ENCODE measurements at regions not wholly inside any gene's neighbourhood (a gene's known extent, or its start where the extent isn't known, plus 50 kb on each side); places are given as distances from the start of the nearest gene placed in this dataset.

DNA sequence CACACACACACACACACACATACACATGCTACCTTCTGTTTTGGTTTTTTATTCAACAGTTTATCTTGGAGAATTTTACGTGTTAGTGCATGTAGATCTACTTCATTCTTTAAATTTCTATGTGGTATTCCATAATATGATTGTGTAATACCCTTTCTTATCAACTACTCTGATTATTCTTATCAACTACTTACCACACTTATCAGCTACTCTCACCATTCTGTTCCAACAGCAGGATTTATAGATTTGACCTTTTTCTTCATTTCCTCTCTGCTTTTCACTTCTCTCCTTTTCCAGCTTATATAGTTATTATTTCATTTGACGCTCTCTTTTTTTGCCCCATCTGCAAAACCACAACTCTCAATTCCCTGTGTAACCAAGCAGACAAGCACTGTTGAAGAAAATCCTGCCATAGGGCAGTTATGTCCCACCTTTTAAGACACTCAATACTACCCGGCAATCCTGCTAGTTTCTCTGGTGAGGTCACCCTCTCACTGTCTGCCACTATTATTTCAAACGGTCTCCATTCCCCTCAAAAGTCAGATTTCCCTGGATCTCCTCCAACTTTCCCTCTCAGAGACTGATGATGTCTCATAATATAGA, 56.9 kb upstream of the SATB1 start:
- no TSS peak for BruUV-seq (replicated peaks)
- CTCF ChIA-PET: no interaction called here

DNA sequence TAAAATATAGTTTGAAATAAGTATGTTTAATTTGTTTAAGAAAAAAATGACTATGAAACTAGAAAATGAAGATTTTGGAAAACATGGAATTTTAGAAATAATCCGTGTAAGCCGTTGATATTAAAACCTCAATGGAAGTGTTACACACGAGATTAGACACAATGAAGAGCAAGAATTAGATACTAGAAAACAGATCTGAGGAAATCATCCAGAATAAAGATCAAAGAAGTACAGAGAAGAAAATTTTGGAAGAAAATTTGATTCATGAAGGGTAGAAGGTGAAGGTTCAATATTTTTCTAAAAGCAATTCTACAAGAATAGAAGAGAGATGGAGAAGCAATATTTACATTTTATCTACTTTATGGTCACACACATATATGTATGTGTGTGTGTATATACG, 52.5 kb upstream of the SATB1 start:
- Histone ChIP-seq H3K79me2 (ENCODE audit: low read depth) (no peaks in the 10 kb centered on the region), H3K4me3 (no peak overlapping the region), H3K9me2 (ENCODE audit: insufficient read depth) (peaks cover 3% of the 10 kb centered on the region; the same call in 1 of the 2 replicates), H2AFZ (no peak overlapping the region), H3K36me3 (ENCODE audit: low read depth) (no peaks in the 10 kb centered on the region), H3K27me3 (ENCODE audit: insufficient read depth, low read depth) (no peaks in the 10 kb centered on the region), H3K4me2 (no peak overlapping the region), H3K9me3 (ENCODE audit: insufficient read depth, low read depth) (no peaks in the 10 kb centered on the region), H3K27ac (no peak overlapping the region), H3K4me1 (replicated peaks; ENCODE audit: insufficient read depth) (no peaks in the 10 kb centered on the region), H3F3A (ENCODE audit: insufficient read depth, low read depth) (no peaks in the 10 kb centered on the region), H4K20me1 (ENCODE audit: insufficient read depth) (no peaks in the 10 kb centered on the region)
- intact Hi-C loops (cut with micrococcal nuclease; ENCODE audit: unreplicated experiment): no loop called here
- ChIA-PET CTCF (no interaction called here), POLR2A (ENCODE audit: unreplicated experiment) (no interaction called here)
- TF ChIP-seq EZH2 (IDR thresholded peaks at IDR 0.05; ENCODE audit: low read depth): no peak
- TF ChIP-seq, protein P1, sequence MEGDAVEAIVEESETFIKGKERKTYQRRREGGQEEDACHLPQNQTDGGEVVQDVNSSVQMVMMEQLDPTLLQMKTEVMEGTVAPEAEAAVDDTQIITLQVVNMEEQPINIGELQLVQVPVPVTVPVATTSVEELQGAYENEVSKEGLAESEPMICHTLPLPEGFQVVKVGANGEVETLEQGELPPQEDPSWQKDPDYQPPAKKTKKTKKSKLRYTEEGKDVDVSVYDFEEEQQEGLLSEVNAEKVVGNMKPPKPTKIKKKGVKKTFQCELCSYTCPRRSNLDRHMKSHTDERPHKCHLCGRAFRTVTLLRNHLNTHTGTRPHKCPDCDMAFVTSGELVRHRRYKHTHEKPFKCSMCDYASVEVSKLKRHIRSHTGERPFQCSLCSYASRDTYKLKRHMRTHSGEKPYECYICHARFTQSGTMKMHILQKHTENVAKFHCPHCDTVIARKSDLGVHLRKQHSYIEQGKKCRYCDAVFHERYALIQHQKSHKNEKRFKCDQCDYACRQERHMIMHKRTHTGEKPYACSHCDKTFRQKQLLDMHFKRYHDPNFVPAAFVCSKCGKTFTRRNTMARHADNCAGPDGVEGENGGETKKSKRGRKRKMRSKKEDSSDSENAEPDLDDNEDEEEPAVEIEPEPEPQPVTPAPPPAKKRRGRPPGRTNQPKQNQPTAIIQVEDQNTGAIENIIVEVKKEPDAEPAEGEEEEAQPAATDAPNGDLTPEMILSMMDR (conservative IDR thresholded peaks at IDR 0.05): no peak
- no peak for DNase-seq
- BruUV-seq (replicated peaks): no TSS peak

More for the DNA sequence above, 56.9 kb upstream of the SATB1 start:
- Histone ChIP-seq H3K27me3 (ENCODE audit: insufficient read depth, low read depth) (no peaks in the 10 kb centered on the region), H3F3A (ENCODE audit: insufficient read depth, low read depth) (no peaks in the 10 kb centered on the region), H3K36me3 (ENCODE audit: low read depth) (no peaks in the 10 kb centered on the region), H3K9me2 (ENCODE audit: insufficient read depth) (no peaks in the 10 kb centered on the region), H3K27ac (no peak overlapping the region), H2AFZ (no peak overlapping the region), H3K4me1 (replicated peaks; ENCODE audit: insufficient read depth) (no peaks in the 10 kb centered on the region), H3K4me2 (no peak overlapping the region), H3K9me3 (ENCODE audit: insufficient read depth, low read depth) (no peaks in the 10 kb centered on the region), H3K79me2 (ENCODE audit: low read depth) (no peaks in the 10 kb centered on the region), H4K20me1 (ENCODE audit: insufficient read depth) (no peaks in the 10 kb centered on the region), H3K4me3 (no peak overlapping the region)
- no peak for TF ChIP-seq EZH2 (IDR thresholded peaks at IDR 0.05; ENCODE audit: low read depth)
- TF ChIP-seq, protein P1 (conservative IDR thresholded peaks at IDR 0.05): no peak
- POLR2A ChIA-PET (ENCODE audit: unreplicated experiment): no interaction called here
- intact Hi-C loops (cut with micrococcal nuclease; ENCODE audit: unreplicated experiment): no loop called here
- DNase-seq: no peak
